IPS-20b (cell line): ENCODE measurements at regions not wholly inside any gene's neighbourhood (a gene's known extent, or its start where the extent isn't known, plus 50 kb on each side); places are given as distances from the start of the nearest gene placed in this dataset.
"Not testable (repeated sequence)": the region's sequence is repeated elsewhere in the genome, so short reads cannot be mapped to it uniquely, and the experiment has no call there.

ENCODE experiments used
- H3K27ac ChIP-seq: one replicate; pipeline ENCODE4 v1.5.1; 2013; ENCODE audit warnings: low read length
- H3K27me3 ChIP-seq: 2 replicates; pipeline ENCODE4 v1.6.1; 2013; ENCODE audit warnings: mild to moderate bottlenecking, low read length, inconsistent platforms; ENCODE audit not compliant: insufficient read depth
- H3K36me3 ChIP-seq: 2 replicates; pipeline ENCODE4 v1.6.1; 2013; ENCODE audit warnings: low read depth, mild to moderate bottlenecking, inconsistent platforms, low read length, moderate library complexity; ENCODE audit not compliant: insufficient read depth
- H3K4me1 ChIP-seq: 2 replicates; pipeline ENCODE4 v1.6.1; 2013; ENCODE audit warnings: mild to moderate bottlenecking, control low read depth, inconsistent platforms, low read length, moderate library complexity; ENCODE audit not compliant: insufficient read depth
- H3K4me3 ChIP-seq: 2 replicates; pipeline ENCODE4 v1.5.1; 2013; ENCODE audit warnings: mild to moderate bottlenecking, low read length, inconsistent platforms
- H3K9ac ChIP-seq: 2 replicates; pipeline ENCODE4 v1.6.1; 2013; ENCODE audit warnings: low read depth, mild to moderate bottlenecking, inconsistent platforms, low read length, moderate library complexity
- H3K9me3 ChIP-seq: 2 replicates; pipeline ENCODE4 v1.6.1; 2013; ENCODE audit warnings: mild to moderate bottlenecking, low read depth, low read length, inconsistent platforms; ENCODE audit not compliant: insufficient read depth

DNA sequence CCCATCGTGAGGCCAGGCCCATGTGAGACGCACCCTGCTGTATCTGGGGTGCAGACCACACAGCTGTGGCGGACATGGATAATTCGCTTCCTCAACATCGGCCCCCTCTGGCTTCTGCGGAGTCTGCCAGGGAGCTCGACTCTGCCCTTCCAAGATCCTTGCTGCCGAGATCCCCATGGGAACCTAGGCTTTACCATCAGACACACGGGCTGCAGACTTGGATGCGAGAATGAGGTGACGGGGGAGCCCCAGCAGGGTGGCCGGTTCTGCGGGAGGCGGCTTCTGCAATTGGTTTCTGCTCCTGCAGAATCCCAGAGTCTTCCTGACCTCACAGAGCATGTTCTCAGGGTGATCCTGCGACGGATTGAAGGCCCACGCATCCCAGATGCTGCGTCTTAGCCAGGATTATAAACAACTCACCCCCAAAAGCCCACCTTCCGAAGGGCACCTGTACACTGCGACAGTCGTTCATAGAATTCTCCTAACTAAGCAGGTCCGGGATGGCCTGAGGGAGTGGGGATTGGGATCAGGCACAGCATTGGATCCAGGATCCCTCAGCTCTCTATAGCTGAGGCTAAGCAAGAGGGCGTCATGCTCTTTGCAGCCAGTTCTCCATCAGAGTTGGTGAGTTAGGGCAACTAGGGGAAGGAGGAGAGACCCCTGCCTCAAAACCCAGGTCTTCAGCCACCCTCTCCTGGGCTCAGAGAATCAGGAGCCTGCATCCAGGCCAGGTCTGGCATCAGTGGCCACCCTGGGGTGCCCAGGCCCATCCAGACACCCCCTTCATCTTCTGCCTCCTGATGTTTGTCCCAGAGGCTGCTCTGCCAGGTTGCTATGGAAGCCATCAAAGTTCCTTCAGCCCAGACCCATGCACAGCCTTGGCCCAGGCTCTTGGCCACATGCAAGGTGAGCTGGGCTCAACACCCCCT is 74.7 kb upstream of the SNTG2 start:
- H3K4me1 ChIP-seq = no peaks in the 10 kb centered on the region
- H3K9ac ChIP-seq = no peak overlapping the region
- no peak overlapping the region for H3K27ac ChIP-seq
- H3K9me3 ChIP-seq = no peaks in the 10 kb centered on the region
- no peaks in the 10 kb centered on the region for H3K27me3 ChIP-seq
- H3K4me3 ChIP-seq = no peak overlapping the region
- no peaks in the 10 kb centered on the region for H3K36me3 ChIP-seq

DNA sequence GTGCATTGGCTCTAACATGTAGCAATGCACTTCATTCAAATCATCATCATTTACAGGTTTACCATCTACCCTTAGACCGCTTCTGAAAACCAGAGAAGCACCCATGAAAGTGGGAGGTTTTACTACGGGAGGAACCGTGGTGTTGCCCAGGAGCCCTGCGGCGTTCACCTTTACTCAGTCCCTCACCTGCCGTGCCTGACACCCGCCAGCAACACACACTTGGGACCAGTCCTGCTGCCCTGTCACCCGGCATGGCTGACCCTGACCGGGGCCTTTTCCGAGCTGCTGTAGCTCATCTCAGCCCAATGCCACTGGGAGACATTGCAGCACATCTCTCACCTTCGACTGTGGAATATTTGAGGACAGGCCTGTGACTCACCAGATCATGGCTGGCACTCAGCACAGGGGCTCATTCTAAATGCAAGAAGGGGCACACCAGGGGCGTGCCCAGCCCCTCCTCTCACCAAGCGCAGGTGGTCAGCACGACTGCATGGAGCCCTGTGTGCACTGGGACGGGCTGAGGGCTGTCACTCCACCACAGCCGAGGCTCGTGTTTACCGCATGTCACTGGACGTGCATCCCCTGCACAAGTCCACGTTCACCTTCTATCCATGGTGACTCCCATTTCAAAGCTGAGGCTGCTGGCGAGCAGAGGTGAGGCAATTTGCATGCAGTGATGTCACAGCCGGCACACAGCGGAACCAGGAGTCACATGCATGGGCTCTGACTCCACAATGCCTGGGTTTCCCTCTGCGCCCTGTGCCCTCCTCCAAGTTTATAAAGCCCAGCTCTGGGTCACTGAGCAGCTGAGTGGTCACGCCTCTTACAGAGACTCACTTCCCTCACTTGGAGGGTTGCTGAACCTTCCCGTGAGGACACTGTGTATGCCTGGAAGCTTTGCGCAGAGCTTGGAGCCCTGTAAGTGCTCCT is 76.7 kb upstream of the SNTG2 start:
- Histone ChIP-seq H3K4me3 (no peak overlapping the region), H3K27ac (no peak overlapping the region), H3K9ac (no peak overlapping the region), H3K36me3 (no peaks in the 10 kb centered on the region), H3K9me3 (no peaks in the 10 kb centered on the region), H3K27me3 (no peaks in the 10 kb centered on the region), H3K4me1 (no peaks in the 10 kb centered on the region)

DNA sequence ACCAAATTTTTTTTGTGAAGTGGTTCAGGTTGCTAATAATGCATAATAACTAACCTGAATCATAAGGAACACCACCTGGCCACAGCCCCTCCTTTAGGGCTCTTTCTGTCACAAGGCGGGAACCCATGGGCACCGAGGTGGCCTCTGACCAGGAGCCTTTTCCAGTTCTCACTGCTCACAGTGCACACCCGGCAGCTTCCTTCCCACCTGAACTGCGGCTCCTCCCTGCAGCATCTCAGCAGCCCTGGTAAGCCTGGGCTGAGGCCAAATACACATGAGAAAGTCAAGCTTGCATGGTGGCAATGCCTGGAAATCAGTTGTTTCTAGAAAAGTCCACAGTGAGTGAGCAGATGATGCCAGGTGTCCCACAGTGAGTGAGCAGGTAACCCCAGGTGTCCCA is 77.6 kb upstream of the SNTG2 start:
- H3K27me3 ChIP-seq = no peaks in the 10 kb centered on the region
- H3K9ac ChIP-seq = no peak overlapping the region
- H3K4me1 ChIP-seq = no peaks in the 10 kb centered on the region
- no peak overlapping the region for H3K27ac ChIP-seq
- H3K9me3 ChIP-seq = no peaks in the 10 kb centered on the region
- H3K4me3 ChIP-seq = no peak overlapping the region
- no peaks in the 10 kb centered on the region for H3K36me3 ChIP-seq

DNA sequence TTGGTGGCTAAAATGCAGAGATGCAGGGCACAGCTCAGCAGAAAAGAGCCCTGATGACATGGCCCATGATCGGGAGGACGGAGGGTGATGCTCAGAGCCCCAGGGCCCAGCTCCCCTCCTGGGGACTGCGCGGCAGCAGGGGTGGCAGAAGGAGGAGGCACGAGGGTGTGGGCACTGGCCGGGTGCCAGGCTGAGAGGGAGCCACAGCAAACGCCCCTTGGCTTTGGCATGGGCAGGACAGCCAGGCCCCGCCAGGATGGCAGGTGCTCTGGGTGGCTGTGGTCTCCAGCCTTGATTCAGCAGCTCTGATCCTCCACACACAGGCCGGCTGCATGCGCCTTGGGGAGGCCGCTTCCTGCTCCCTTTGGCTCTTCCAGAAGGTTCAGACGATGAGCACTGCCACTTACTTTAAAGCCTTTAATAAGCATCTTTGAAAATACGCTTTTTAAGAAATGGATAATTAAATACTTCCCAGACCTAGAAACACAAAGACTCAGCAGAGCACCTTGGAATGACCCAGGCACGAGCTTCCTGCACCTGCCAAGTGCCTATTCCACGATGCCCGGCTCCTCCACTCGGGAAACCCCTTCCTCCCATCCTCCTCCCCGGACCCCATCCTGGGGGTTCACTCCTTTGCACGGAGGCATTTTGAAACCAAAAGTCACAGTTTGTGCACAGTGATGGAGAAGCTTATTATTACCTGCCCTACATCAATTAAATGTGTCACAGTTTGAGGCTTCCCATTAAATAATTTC is 78.5 kb upstream of the SNTG2 start:
- Histone ChIP-seq H3K9me3 (no peaks in the 10 kb centered on the region), H3K9ac (no peak overlapping the region), H3K4me1 (no peaks in the 10 kb centered on the region; the same call in 1 of the 2 replicates), H3K27ac (no peak overlapping the region), H3K4me3 (no peak overlapping the region), H3K27me3 (no peaks in the 10 kb centered on the region), H3K36me3 (no peaks in the 10 kb centered on the region)

DNA sequence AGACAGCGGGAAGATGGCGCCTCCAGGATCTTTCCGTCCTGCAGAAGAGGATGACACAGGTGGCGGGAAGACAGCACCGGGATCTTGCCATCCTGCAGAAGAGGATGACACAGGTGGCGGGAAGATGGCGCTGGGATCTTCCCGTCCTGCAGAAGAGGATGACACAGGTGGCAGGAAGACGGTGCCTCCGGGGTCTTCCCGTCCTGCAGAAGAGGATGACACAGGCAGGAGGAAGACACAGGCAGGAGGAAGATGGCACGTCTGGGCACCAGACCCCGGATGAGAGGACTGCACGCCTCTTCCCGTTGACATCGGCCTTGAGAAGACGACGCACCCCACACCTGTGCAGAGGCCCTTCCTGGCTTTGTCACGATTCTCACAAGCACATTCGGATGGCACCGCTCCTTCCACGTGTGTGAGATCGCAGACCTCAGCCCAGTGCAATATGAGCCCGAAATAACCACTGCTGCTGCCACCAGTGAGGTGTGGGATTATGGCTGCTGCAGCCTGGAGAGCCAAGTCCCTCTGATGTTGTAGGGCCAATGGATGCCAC is 79.4 kb upstream of the SNTG2 start:
- Histone ChIP-seq H3K4me3 (no peak overlapping the region), H3K9me3 (no peaks in the 10 kb centered on the region), H3K4me1 (no peaks in the 10 kb centered on the region; the same call in 1 of the 2 replicates), H3K27me3 (0 out of 2 replicates have a peak, but pooled peaks cover 5% of the 10 kb centered on the region), H3K27ac (no peak overlapping the region), H3K36me3 (no peaks in the 10 kb centered on the region), H3K9ac (no peak overlapping the region)

DNA sequence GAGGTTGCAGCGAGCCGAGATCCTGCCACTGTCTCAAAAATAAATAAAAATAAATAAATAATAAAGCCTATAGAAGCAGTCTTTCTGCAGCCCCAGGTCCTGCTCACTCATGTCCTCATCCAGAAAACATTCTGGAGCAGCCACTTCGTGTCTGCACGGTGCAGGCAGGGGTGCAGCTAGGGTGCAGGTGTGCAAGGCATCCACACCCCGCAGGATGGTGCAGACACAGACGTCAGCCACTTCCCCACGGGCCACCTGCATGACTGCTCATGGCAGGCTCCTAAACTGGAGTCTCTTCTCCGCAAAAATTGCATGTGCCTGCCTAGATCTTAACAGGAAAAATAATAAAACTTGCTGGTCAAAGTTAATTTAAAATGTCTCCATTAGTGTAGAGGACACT is 80.2 kb upstream of the SNTG2 start:
- no peak overlapping the region for H3K9ac ChIP-seq
- no peak overlapping the region for H3K4me3 ChIP-seq
- H3K9me3 ChIP-seq = no peaks in the 10 kb centered on the region
- no peak overlapping the region for H3K27ac ChIP-seq
- H3K4me1 ChIP-seq = no peaks in the 10 kb centered on the region; the same call in 1 of the 2 replicates
- H3K36me3 ChIP-seq = no peaks in the 10 kb centered on the region
- H3K27me3 ChIP-seq = peaks cover 10% of the 10 kb centered on the region; the same call in 1 of the 2 replicates

DNA sequence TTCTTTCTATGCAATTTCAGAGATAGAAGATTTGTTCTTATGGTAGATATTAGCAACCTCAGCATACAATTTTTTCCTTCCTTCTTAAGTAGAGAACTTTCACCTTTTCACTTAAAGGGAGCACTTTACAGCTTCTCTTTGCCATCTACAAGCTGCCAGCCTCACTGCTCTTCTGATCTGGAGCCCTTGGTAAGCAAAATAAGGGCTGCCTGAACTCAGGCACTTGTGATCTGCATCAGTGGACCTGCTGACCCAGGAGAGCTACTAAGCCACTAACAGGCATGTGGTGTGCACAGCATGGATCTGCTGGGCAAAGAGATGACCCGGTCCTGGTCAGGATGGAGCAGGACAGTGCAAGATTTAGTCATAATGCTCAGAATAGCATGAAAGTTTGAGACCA is 80.8 kb upstream of the SNTG2 start:
- Histone ChIP-seq H3K9ac (no peak overlapping the region), H3K4me3 (no peak overlapping the region), H3K27me3 (peaks cover 15% of the 10 kb centered on the region; the same call in 1 of the 2 replicates), H3K9me3 (no peaks in the 10 kb centered on the region), H3K36me3 (no peaks in the 10 kb centered on the region), H3K4me1 (no peaks in the 10 kb centered on the region; the same call in 1 of the 2 replicates), H3K27ac (no peak overlapping the region)

DNA sequence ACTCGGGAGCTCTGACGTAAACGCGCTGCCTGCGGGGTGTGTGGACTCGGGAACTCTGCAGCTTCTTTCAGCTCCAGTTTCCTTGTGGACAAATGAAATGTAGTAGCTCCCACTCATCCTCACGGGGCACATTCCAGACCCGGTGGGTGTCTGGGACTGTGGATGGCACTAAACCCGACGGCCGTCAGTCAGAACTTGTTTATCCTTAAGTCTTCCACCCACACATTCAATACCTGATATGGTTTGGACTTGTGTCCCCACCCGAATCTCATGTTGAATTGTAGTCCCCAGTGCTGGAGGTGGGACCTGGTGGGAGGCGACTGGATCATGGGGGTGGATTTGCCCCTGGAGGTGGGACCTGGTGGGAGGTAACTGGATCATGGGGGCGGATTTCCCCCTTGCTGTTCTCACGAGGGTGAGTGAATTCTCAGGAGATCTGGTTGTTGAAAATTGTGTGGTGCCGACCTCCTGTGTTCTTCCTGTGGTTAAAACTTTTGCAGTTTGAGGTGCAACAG is 81.2 kb upstream of the SNTG2 start:
- Histone ChIP-seq H3K9ac (no peak overlapping the region), H3K4me3 (no peak overlapping the region), H3K36me3 (no peaks in the 10 kb centered on the region), H3K27me3 (peaks cover 19% of the 10 kb centered on the region; the same call in 1 of the 2 replicates), H3K9me3 (no peaks in the 10 kb centered on the region), H3K4me1 (no peaks in the 10 kb centered on the region; the same call in 1 of the 2 replicates), H3K27ac (no peak overlapping the region)

DNA sequence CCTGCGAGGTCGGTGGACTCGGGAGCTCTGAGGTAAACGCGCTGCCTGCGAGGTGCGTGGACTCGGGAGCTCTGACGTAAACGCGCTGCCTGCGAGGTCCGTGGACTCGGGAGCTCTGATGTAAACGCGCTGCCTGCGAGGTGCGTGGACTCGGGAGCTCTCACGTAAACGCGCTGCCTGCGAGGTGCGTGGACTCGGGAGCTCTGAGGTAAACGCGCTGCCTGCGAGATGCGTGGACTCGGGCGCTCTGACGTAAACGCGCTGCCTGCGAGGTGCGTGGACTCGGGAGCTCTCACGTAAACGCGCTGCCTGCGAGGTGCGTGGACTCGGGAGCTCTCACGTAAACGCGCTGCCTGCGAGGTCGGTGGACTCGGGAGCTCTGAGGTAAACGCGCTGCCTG is 81.8 kb upstream of the SNTG2 start:
- not testable (repeated sequence) for H3K36me3 ChIP-seq, H3K4me3 ChIP-seq, H3K27ac ChIP-seq, H3K9me3 ChIP-seq, H3K9ac ChIP-seq, H3K4me1 ChIP-seq
- H3K27me3 ChIP-seq = peaks cover 19% of the 10 kb centered on the region; the same call in 1 of the 2 replicates

DNA sequence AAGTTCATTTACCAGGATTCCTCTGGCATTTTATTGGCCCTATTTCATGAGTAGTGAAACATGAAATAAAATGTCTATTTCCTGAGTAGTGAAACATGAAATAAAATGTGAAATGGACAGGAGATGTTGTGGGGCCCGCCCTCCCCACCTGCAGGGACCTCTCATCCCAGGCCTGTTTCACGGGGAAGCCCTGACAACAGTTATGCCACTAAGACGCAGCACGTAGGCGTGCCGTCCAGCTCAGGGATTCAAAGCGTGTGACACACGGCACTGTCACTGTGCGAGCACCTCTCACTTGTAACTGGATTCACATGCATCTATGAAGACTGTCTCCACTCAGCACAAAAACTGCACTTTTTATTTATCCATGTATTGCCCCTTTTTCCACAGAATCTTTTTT is 83.4 kb upstream of the SNTG2 start:
- H3K36me3 ChIP-seq = no peaks in the 10 kb centered on the region
- no peaks in the 10 kb centered on the region for H3K9me3 ChIP-seq
- H3K4me3 ChIP-seq = no peak overlapping the region
- no peaks in the 10 kb centered on the region; the same call in 1 of the 2 replicates for H3K4me1 ChIP-seq
- H3K9ac ChIP-seq = no peak overlapping the region
- H3K27me3 ChIP-seq = peaks cover 25% of the 10 kb centered on the region
- no peak overlapping the region for H3K27ac ChIP-seq

DNA sequence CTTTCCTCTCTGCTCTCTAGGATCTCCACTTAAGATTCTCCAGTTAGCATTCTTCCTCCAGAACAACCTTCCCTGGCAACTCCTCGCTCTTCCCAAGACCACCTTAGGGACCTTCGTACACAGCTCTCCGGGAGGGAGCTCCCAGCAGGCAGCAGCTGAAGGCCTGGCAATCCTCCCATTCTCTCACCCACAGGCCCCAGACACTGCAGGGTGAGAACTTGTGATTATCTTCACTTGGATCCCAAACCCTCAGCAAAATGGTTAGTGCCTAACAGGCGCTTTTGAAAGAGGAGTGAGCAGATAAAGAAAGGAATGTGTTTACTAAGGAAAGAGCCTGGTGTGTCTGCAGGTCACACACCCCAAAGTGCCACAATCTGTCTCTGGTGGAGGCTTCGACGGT is 83.8 kb upstream of the SNTG2 start:
- H3K4me3 ChIP-seq = no peak overlapping the region
- no peaks in the 10 kb centered on the region for H3K36me3 ChIP-seq
- no peaks in the 10 kb centered on the region for H3K9me3 ChIP-seq
- H3K27me3 ChIP-seq = peaks cover 28% of the 10 kb centered on the region
- H3K9ac ChIP-seq = no peak overlapping the region
- H3K27ac ChIP-seq = no peak overlapping the region
- no peaks in the 10 kb centered on the region; the same call in 1 of the 2 replicates for H3K4me1 ChIP-seq
